H9 (cell line): ENCODE measurements at regions not wholly inside any gene's neighbourhood (a gene's known extent, or its start where the extent isn't known, plus 50 kb on each side); places are given as distances from the start of the nearest gene placed in this dataset.

Experiments used
- DNase-seq: peaks from one replicate; pipeline ENCODE4 v3.0.0-alpha.2; 2017
- H2AFZ ChIP-seq: one replicate; pipeline ENCODE4 v1.6.1; 2013; ENCODE audit warnings: mild to moderate bottlenecking, low read length, control low read depth, moderate library complexity
- H2AK5ac ChIP-seq: 2 replicates; pipeline ENCODE4 v1.6.1; 2013; ENCODE audit warnings: low read length, control low read depth, mixed read lengths; ENCODE audit not compliant: insufficient read length
- H2BK120ac ChIP-seq: one replicate; pipeline ENCODE4 v1.6.1; 2013; ENCODE audit warnings: low read depth, mild to moderate bottlenecking, low read length, control low read depth, inconsistent platforms; ENCODE audit not compliant: poor library complexity, severe bottlenecking
- H2BK12ac ChIP-seq: 2 replicates; pipeline ENCODE4 v1.6.1; 2013; ENCODE audit warnings: low read length, control low read depth, mixed read lengths, low read depth; ENCODE audit not compliant: insufficient read length
- H2BK15ac ChIP-seq: 2 replicates; pipeline ENCODE4 v1.6.1; 2013; ENCODE audit warnings: low read depth, low read length, control low read depth
- H2BK20ac ChIP-seq: one replicate; pipeline ENCODE4 v1.6.1; 2013; ENCODE audit warnings: low read depth, mild to moderate bottlenecking, low read length, control low read depth, inconsistent platforms; ENCODE audit not compliant: poor library complexity, severe bottlenecking
- H2BK5ac ChIP-seq: 2 replicates; pipeline ENCODE4 v1.6.1; 2013; ENCODE audit warnings: low read length, control low read depth, mixed read lengths; ENCODE audit not compliant: insufficient read length
- H3K14ac ChIP-seq: 2 replicates; pipeline ENCODE4 v1.6.1; 2013; ENCODE audit warnings: low read length, control low read depth; ENCODE audit not compliant: insufficient read depth
- H3K18ac ChIP-seq: 2 replicates; pipeline ENCODE4 v1.6.1; 2013; ENCODE audit warnings: low read depth, mild to moderate bottlenecking, mixed read lengths, low read length, control low read depth; ENCODE audit not compliant: insufficient read length
- H3K23ac ChIP-seq: 2 replicates; pipeline ENCODE4 v1.6.1; 2013; ENCODE audit warnings: low read length, control low read depth, mixed read lengths, low read depth; ENCODE audit not compliant: insufficient read length
- H3K23me2 ChIP-seq: 2 replicates; pipeline ENCODE4 v1.6.1; 2013; ENCODE audit warnings: low read depth, mild to moderate bottlenecking, mixed read lengths, low read length, control low read depth; ENCODE audit not compliant: insufficient read length, poor library complexity, severe bottlenecking
- H3K27ac ChIP-seq: 2 replicates; pipeline ENCODE4 v1.5.1; 2013; ENCODE audit warnings: low read length, control low read depth, mixed read lengths, low read depth; ENCODE audit not compliant: insufficient read length
- H3K27me3 ChIP-seq: 2 replicates; pipeline ENCODE4 v1.6.1; 2013; ENCODE audit warnings: low read length, control low read depth, inconsistent platforms; ENCODE audit not compliant: insufficient read depth
- H3K4ac ChIP-seq: 2 replicates; pipeline ENCODE4 v1.6.1; 2013; ENCODE audit warnings: low read depth, mild to moderate bottlenecking, control low read depth, inconsistent platforms, low read length, moderate library complexity
- H3K4me1 ChIP-seq: 2 replicates; pipeline ENCODE4 v1.6.1; 2013; ENCODE audit warnings: low read length, control low read depth, inconsistent platforms; ENCODE audit not compliant: insufficient read depth
- H3K4me2 ChIP-seq: 2 replicates; pipeline ENCODE4 v1.6.1; 2013; ENCODE audit warnings: low read length, control low read depth, mixed read lengths; ENCODE audit not compliant: insufficient read length, insufficient read depth
- H3K56ac ChIP-seq: 2 replicates; pipeline ENCODE4 v1.6.1; 2013; ENCODE audit warnings: low read depth, mild to moderate bottlenecking, mixed read lengths, low read length, control low read depth; ENCODE audit not compliant: insufficient read length
- H3K79me1 ChIP-seq: 2 replicates; pipeline ENCODE4 v1.6.1; 2013; ENCODE audit warnings: low read depth, mild to moderate bottlenecking, moderate library complexity, low read length, control low read depth, inconsistent platforms; ENCODE audit not compliant: insufficient read depth, poor library complexity, severe bottlenecking
- H3K79me2 ChIP-seq: 2 replicates; pipeline ENCODE4 v1.6.1; 2013; ENCODE audit warnings: low read length, control low read depth, inconsistent platforms; ENCODE audit not compliant: insufficient read depth
- H3K9ac ChIP-seq: 2 replicates; pipeline ENCODE4 v1.6.1; 2013; ENCODE audit warnings: low read length, control low read depth, mixed read lengths; ENCODE audit not compliant: insufficient read length; ENCODE audit errors: extremely low read depth
- H3K9me3 ChIP-seq: one replicate; pipeline ENCODE4 v1.6.1; 2013; ENCODE audit warnings: low read depth, low read length, inconsistent platforms; ENCODE audit not compliant: control insufficient read depth
- H3T11ph ChIP-seq: one replicate; pipeline ENCODE4 v1.6.1; 2013; ENCODE audit warnings: mild to moderate bottlenecking, low read length, control low read depth, inconsistent platforms
- H4K20me1 ChIP-seq: one replicate; pipeline ENCODE4 v1.6.1; 2013; ENCODE audit not compliant: control insufficient read depth, insufficient read length, insufficient read depth
- H4K5ac ChIP-seq: 2 replicates; pipeline ENCODE4 v1.6.1; 2013; ENCODE audit warnings: low read depth, mild to moderate bottlenecking, mixed read lengths, low read length, control low read depth; ENCODE audit not compliant: insufficient read length
- H4K8ac ChIP-seq: replicated peaks from 2 replicates; pipeline ENCODE4 v1.6.1; 2013; ENCODE audit warnings: low read length, control low read depth, mixed read lengths, low read depth; ENCODE audit not compliant: insufficient read length
- H4K91ac ChIP-seq: 2 replicates; pipeline ENCODE4 v1.6.1; 2013; ENCODE audit warnings: low read depth, mild to moderate bottlenecking, moderate library complexity, mixed read lengths, low read length, control low read depth; ENCODE audit not compliant: insufficient read length
- H3K27ac Mint-ChIP-seq, 3 experiments: 2 replicates in 2 of 3; 3 replicates in 1 of 3; pipeline ENCODE4 v1.8.0; 2020 to 2021; ENCODE audit warnings: mixed read lengths in 3 of 3, mild to moderate bottlenecking in 1 of 3, moderate library complexity in 1 of 3
- H3K27me3 Mint-ChIP-seq: 2 replicates; pipeline ENCODE4 v1.8.0; 2021; ENCODE audit warnings: low read depth, mild to moderate bottlenecking, moderate library complexity, mixed read lengths
- H3K36me3 Mint-ChIP-seq, 3 experiments: 2 replicates in 2 of 3; 3 replicates in 1 of 3; pipeline ENCODE4 v1.8.0; 2020 to 2021; ENCODE audit warnings: low read depth in 3 of 3, mixed read lengths in 3 of 3; ENCODE audit not compliant: insufficient read depth in 1 of 3
- H3K4me1 Mint-ChIP-seq, 2 experiments: 2 replicates each; pipeline ENCODE4 v1.8.0; 2020; ENCODE audit warnings: mixed read lengths in 2 of 2
- H3K4me3 Mint-ChIP-seq, 2 experiments: 2 replicates in 1 of 2; 3 replicates in 1 of 2; pipeline ENCODE4 v1.8.0; 2020 to 2021; ENCODE audit warnings: mild to moderate bottlenecking in 2 of 2, mixed read lengths in 2 of 2, moderate library complexity in 1 of 2
- H3K9me3 Mint-ChIP-seq, 2 experiments: 2 replicates in 1 of 2; 3 replicates in 1 of 2; pipeline ENCODE4 v1.8.0; 2020; ENCODE audit warnings: mild to moderate bottlenecking in 2 of 2, mixed read lengths in 2 of 2, moderate library complexity in 1 of 2
- CTCF ChIP-seq: fragments of 200-600 bp; sonication (generic); conservative IDR thresholded peaks from 3 replicates; pipeline ENCODE4 v1.8.0; 2021; ENCODE audit warnings: antibody characterized with exemption, mild to moderate bottlenecking

GRCh38 chr10:8407501-8408021, 353.1 kb downstream of the GATA3 start:
- no peak for TF ChIP-seq CTCF
- Histone ChIP-seq H3K79me2 (no peaks in the 10 kb centered on the region), H3K14ac (no peak overlapping the region), H2AFZ (no peak overlapping the region), H3K23me2 (no peaks in the 10 kb centered on the region), H2BK20ac (no peak overlapping the region), H2BK12ac (no peak overlapping the region), H3K4ac (no peak overlapping the region), H3K4me2 (no peak overlapping the region), H2BK120ac (no peak overlapping the region), H3K79me1 (no peaks in the 10 kb centered on the region), H3K56ac (no peak overlapping the region), H3K9ac (no peak overlapping the region), H2BK15ac (no peak overlapping the region), H3K27me3 (no peaks in the 10 kb centered on the region), H4K8ac (no peak overlapping the region), H3K23ac (no peak overlapping the region), H2BK5ac (no peak overlapping the region), H2AK5ac (no peak overlapping the region), H3K9me3 (no peaks in the 10 kb centered on the region), H4K5ac (no peak overlapping the region), H4K20me1 (no peaks in the 10 kb centered on the region), H3T11ph (no peak overlapping the region), H4K91ac (no peak overlapping the region), H3K27ac (no peak overlapping the region), H3K4me1 (no peaks in the 10 kb centered on the region), H3K18ac (no peak overlapping the region)
- Mint-ChIP-seq H3K27ac (peak overlapping the region in 1 of 3 experiments; percentile 52; a peak in 1 of 7 replicates), H3K9me3 (no peaks in the 10 kb centered on the region; a peak in 1 of 5 replicates), H3K27me3 (peaks cover 10% of the 10 kb centered on the region), H3K36me3 (no peaks in the 10 kb centered on the region), H3K4me1 (peaks cover 30 to 45% of the 10 kb centered on the region in 2 experiments), H3K4me3 (no peak overlapping the region)
- DNase-seq: no peak
